Osteoblast (primary cell): ENCODE measurements at regions not wholly inside any gene's neighbourhood (a gene's known extent, or its start where the extent isn't known, plus 50 kb on each side); places are given as distances from the start of the nearest gene placed in this dataset.

ENCODE experiments used
- DNase-seq: peaks from one replicate; pipeline ENCODE4 v3.0.0; 2011; ENCODE audit warnings: low spot score, mixed read lengths; ENCODE audit not compliant: insufficient read length; ENCODE audit errors: missing footprints
- H2AFZ ChIP-seq: 2 replicates; pipeline ENCODE4 v1.6.0; 2011; ENCODE audit warnings: mild to moderate bottlenecking, low read length
- H3K27ac ChIP-seq: 2 replicates; pipeline ENCODE4 v1.5.1; 2011; ENCODE audit warnings: mild to moderate bottlenecking, low read depth, low read length, moderate library complexity
- H3K27me3 ChIP-seq: 2 replicates; pipeline ENCODE4 v1.6.0; 2012; ENCODE audit warnings: mild to moderate bottlenecking, control low read depth, inconsistent platforms, low read length, moderate library complexity; ENCODE audit not compliant: insufficient read depth
- H3K36me3 ChIP-seq: 2 replicates; pipeline ENCODE4 v1.5.1; 2011; ENCODE audit warnings: mild to moderate bottlenecking, low read length, control low read depth, moderate library complexity; ENCODE audit not compliant: insufficient read depth
- H3K4me1 ChIP-seq: 2 replicates; pipeline ENCODE4 v1.5.1; 2011; ENCODE audit warnings: mild to moderate bottlenecking, low read length, control low read depth, moderate library complexity; ENCODE audit not compliant: insufficient read depth
- H3K4me2 ChIP-seq: 2 replicates; pipeline ENCODE4 v1.6.0; 2011; ENCODE audit warnings: mild to moderate bottlenecking, low read length; ENCODE audit not compliant: insufficient read depth
- H3K4me3 ChIP-seq: fragments of 200-600 bp; sonication (generic); 3 replicates; pipeline ENCODE4 v1.5.1; 2012; ENCODE audit warnings: mild to moderate bottlenecking, low read length, inconsistent platforms; ENCODE audit not compliant: insufficient read depth
- H3K79me2 ChIP-seq: 2 replicates; pipeline ENCODE4 v1.6.0; 2012; ENCODE audit warnings: mild to moderate bottlenecking, low read length, control low read depth, inconsistent platforms; ENCODE audit not compliant: insufficient read depth
- H3K9me3 ChIP-seq: 2 replicates; pipeline ENCODE4 v1.5.1; 2011; ENCODE audit warnings: low read depth, low read length, control low read depth
- H4K20me1 ChIP-seq: 2 replicates; pipeline ENCODE4 v1.6.0; 2012; ENCODE audit warnings: mild to moderate bottlenecking, low read length, control low read depth; ENCODE audit not compliant: insufficient read depth
- TF ChIP-seq, protein P1 (sequence below): IDR thresholded peaks from 2 replicates; pipeline ENCODE4 v1.5.1; 2011; ENCODE audit warnings: mild to moderate bottlenecking, low read depth, low read length, moderate library complexity; ENCODE audit errors: extremely low read depth

DNA sequence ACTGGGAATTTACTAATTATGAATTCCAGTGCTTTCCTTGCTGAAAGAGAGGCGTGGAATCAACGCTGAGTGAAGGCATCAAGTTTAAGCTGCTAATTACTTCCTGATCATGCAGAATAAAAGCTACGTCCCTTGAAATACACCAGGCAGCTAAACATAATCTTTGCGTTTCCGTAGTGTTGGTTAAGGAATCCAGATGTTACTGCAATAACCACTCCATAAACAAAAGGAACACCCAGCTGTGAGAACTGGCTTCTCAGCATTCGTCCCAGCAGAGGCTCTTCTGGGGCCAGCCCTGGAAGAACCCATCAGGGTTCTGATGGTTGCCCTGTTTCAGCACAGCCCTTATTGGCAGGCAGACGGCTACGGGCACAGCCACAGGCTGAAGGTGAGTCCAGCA is 111.4 kb downstream of the CDH26 start:
- DNase-seq = no peak
- no peaks in the 10 kb centered on the region for H3K4me1 ChIP-seq
- no peaks in the 10 kb centered on the region for H3K9me3 ChIP-seq
- no peaks in the 10 kb centered on the region for H3K79me2 ChIP-seq
- H3K27me3 ChIP-seq = no peaks in the 10 kb centered on the region
- TF ChIP-seq, protein P1, sequence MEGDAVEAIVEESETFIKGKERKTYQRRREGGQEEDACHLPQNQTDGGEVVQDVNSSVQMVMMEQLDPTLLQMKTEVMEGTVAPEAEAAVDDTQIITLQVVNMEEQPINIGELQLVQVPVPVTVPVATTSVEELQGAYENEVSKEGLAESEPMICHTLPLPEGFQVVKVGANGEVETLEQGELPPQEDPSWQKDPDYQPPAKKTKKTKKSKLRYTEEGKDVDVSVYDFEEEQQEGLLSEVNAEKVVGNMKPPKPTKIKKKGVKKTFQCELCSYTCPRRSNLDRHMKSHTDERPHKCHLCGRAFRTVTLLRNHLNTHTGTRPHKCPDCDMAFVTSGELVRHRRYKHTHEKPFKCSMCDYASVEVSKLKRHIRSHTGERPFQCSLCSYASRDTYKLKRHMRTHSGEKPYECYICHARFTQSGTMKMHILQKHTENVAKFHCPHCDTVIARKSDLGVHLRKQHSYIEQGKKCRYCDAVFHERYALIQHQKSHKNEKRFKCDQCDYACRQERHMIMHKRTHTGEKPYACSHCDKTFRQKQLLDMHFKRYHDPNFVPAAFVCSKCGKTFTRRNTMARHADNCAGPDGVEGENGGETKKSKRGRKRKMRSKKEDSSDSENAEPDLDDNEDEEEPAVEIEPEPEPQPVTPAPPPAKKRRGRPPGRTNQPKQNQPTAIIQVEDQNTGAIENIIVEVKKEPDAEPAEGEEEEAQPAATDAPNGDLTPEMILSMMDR = no peak
- H3K36me3 ChIP-seq = no peaks in the 10 kb centered on the region
- H3K4me3 ChIP-seq = no peak overlapping the region
- no peak overlapping the region for H2AFZ ChIP-seq
- no peak overlapping the region for H3K27ac ChIP-seq
- no peak overlapping the region for H3K4me2 ChIP-seq
- H4K20me1 ChIP-seq = no peaks in the 10 kb centered on the region

DNA sequence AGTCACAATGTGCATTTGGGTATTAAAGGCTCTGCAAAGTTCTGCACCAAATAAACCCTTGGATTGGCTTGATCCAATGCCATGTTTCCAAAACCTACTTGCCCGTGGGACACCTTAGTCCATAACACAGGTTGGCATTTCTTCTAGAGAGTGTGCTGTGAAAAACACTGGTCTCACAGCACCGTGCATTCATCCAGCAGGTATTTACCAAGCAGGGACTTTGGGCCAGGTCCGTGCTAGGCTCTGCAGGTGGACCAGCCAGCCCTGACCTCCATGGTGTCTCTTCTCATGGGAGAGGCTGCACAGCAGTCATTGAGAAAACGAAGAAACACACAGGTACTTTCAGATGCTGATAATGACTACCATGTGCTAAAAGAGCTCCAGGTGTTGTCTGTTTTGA is 112.6 kb downstream of the CDH26 start:
- DNase-seq = no peak
- Histone ChIP-seq H3K36me3 (no peaks in the 10 kb centered on the region), H3K4me2 (no peak overlapping the region), H3K27me3 (no peaks in the 10 kb centered on the region), H3K79me2 (no peaks in the 10 kb centered on the region), H2AFZ (no peak overlapping the region), H3K4me3 (no peak overlapping the region), H3K4me1 (no peaks in the 10 kb centered on the region), H4K20me1 (no peaks in the 10 kb centered on the region), H3K27ac (no peak overlapping the region), H3K9me3 (no peaks in the 10 kb centered on the region)
- TF ChIP-seq, protein P1 = no peak

DNA sequence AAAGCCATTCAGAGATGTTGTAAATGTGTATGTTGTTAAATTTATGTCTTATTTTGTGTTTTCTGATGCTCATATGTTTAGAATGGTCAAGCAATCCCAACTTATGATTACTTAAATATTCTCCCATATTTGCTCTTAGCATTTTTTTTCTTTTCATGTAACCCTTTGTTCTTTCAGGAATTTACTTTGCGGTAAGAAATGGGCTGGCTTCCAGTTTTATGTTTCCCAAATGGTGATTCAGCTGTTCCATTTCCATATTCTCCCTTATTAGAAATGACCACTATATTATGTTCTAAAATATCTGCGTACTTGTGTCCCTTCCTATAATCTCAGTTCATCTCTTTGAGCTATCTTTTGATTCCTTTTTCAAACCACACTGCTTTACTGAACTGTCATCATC is 113.7 kb downstream of the CDH26 start:
- Histone ChIP-seq H2AFZ (no peak overlapping the region), H3K4me1 (no peaks in the 10 kb centered on the region), H4K20me1 (no peaks in the 10 kb centered on the region), H3K4me3 (no peak overlapping the region), H3K27ac (no peak overlapping the region), H3K79me2 (no peaks in the 10 kb centered on the region), H3K9me3 (no peaks in the 10 kb centered on the region), H3K27me3 (no peaks in the 10 kb centered on the region), H3K36me3 (no peaks in the 10 kb centered on the region), H3K4me2 (no peak overlapping the region)
- DNase-seq = no peak
- TF ChIP-seq, protein P1 = no peak

DNA sequence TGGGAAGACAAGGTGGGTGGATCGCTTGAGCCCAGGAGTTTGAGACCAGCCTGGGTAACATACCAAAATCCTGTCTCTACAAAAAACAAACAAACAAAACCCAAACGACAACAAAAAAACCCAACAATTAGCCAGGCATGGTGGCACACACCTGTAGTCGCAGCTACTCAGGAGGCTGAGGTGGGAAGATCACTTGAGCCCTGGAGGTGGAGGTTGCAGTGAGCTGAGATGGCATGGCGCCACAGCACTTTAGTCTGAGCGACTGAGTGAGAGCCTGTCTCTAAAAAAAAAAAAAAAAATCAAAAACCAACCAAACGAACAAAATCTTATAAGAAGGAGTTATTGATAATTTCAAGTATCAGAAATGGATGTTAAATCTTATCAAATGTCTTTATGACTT is 114.9 kb downstream of the CDH26 start:
- Histone ChIP-seq H3K27me3 (no peaks in the 10 kb centered on the region), H3K27ac (no peak overlapping the region), H3K4me1 (no peaks in the 10 kb centered on the region), H3K4me3 (no peak overlapping the region), H3K9me3 (no peaks in the 10 kb centered on the region), H3K4me2 (no peak overlapping the region), H3K79me2 (no peaks in the 10 kb centered on the region), H2AFZ (no peak overlapping the region), H4K20me1 (no peaks in the 10 kb centered on the region), H3K36me3 (no peaks in the 10 kb centered on the region)
- no peak for DNase-seq
- TF ChIP-seq, protein P1 = no peak
